BLaER1 treated with 17β-estradiol and CSF1 and Interleukin-3, amounts not matched to agents 10 nM and 100 nM (cell line): ENCODE measurements at regions not wholly inside any gene's neighbourhood (a gene's known extent, or its start where the extent isn't known, plus 50 kb on each side); places are given as distances from the start of the nearest gene placed in this dataset.

Experiments
- H3K27ac ChIP-seq, 11 experiments: shearing (Covaris generic); formaldehyde crosslinking; 2 replicates each; pipeline ENCODE4 v1.8.1; 2022
- H3K27me3 ChIP-seq, 11 experiments: shearing (Covaris generic); formaldehyde crosslinking; 2 replicates each; pipeline ENCODE4 v1.8.1; 2022
- H3K36me3 ChIP-seq, 11 experiments: shearing (Covaris generic); formaldehyde crosslinking; 2 replicates each; pipeline ENCODE4 v1.8.1; 2022
- H3K4me1 ChIP-seq, 10 experiments: shearing (Covaris generic); formaldehyde crosslinking; 2 replicates each; pipeline ENCODE4 v1.8.1; 2022
- H3K4me2 ChIP-seq, 11 experiments: shearing (Covaris generic); formaldehyde crosslinking; 2 replicates each; pipeline ENCODE4 v1.8.1; 2022
- H3K4me3 ChIP-seq, 10 experiments: shearing (Covaris generic); formaldehyde crosslinking; 2 replicates each; pipeline ENCODE4 v1.8.1; 2022
- H3K9ac ChIP-seq, 11 experiments: shearing (Covaris generic); formaldehyde crosslinking; 2 replicates each; pipeline ENCODE4 v1.8.1; 2022
- H3K9me3 ChIP-seq, 11 experiments: shearing (Covaris generic); formaldehyde crosslinking; replicated peaks in 1 of 11; 2 replicates each; pipeline ENCODE4 v1.8.1; 2022
- H4K20me1 ChIP-seq, 11 experiments: shearing (Covaris generic); formaldehyde crosslinking; 2 replicates each; pipeline ENCODE4 v1.8.1; 2022
- Cebpa-rat ChIP-seq, 11 experiments: shearing (Covaris generic); IDR thresholded peaks; 2 replicates each; pipeline ENCODE4 v1.8.1; 2022

DNA sequence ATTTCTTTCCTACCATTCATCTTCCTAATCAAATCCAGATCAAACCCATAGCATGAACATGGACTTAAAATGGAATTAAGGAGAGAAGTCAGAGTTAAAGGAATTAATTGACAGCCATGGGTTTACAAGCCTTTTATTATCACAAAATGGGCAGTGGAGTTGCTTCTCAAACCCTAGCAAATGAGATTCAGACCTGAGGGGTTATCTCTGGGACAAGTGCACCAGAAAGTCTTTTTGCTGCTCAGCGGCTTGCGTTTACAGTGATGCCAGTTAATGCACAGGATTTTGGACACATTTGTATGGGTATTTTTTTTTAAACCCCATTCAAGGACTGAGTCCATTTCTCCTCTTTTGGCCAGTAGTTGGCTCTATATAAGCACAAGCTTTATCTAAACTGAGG lies 503.0 kb downstream of the EFNB2 start:
- no peak overlapping the region for H3K4me2 ChIP-seq

DNA sequence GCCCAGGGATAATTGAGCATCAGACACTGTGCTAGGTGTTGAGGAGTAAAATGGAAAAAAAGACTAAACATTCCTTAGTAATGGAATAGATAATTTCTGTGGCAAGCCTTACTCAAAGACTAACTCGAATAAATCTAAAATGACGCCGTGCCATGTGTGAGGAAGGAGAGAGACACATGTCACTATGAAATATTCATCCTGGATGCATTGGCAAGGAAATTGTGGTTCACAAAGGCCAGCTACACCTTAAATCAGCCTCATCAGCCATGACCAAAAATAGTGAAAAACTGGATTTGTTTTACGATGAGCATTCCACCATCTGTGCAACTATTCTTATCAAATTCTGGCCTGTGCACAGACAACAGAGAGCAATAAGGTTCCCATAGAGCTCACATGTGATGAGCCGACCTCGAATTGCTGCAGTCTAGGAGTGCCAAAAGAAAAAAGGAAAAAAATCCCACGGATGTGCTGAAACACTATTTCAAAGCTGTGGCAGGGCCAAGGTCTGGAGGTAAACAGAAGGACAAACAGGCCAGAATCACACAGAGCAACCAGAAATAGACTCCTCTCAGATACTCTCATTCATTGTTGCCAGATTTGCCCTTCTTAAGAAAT lies 505.7 kb downstream of the EFNB2 start:
- no peaks in the 10 kb centered on the region for H3K9me3 ChIP-seq
- no peaks in the 10 kb centered on the region for H4K20me1 ChIP-seq
- no peak overlapping the region for H3K27ac ChIP-seq
- no peak overlapping the region for H3K4me3 ChIP-seq
- no peak overlapping the region for H3K9ac ChIP-seq
- no peak for TF ChIP-seq Cebpa-rat (IDR thresholded peaks at IDR 0.05)
- H3K4me1 ChIP-seq = no peaks in the 10 kb centered on the region
- H3K27me3 ChIP-seq = no peaks in the 10 kb centered on the region
- no peak overlapping the region for H3K4me2 ChIP-seq
- no peaks in the 10 kb centered on the region for H3K36me3 ChIP-seq

More for the DNA sequence above, 503.0 kb downstream of the EFNB2 start:
- no peaks in the 10 kb centered on the region for H3K27me3 ChIP-seq
- no peak overlapping the region for H3K9ac ChIP-seq
- no peaks in the 10 kb centered on the region for H3K9me3 ChIP-seq
- no peaks in the 10 kb centered on the region for H4K20me1 ChIP-seq
- H3K4me1 ChIP-seq = no peaks in the 10 kb centered on the region
- H3K27ac ChIP-seq = no peak overlapping the region
- no peaks in the 10 kb centered on the region for H3K36me3 ChIP-seq
- no peak overlapping the region for H3K4me3 ChIP-seq
- no peak for TF ChIP-seq Cebpa-rat (IDR thresholded peaks at IDR 0.05)

DNA sequence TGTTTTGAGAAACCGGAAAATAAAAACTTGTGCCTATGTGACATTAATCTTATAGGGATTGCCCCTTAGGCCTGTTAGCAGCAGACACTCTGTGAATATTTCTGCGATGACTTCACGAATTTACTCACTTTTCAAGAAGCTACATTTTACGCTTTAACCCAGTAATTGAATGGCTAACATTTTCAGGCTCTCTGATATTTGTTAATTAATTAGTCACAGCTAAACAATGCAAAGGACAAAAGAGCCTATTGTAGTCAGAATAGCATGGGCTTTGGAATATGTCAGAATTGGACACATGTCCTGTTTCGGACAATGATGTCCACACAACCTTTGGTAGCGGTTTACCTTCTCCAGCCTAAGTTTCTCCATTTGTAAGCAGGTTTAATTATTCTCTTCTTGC lies 506.6 kb downstream of the EFNB2 start:
- no peaks in the 10 kb centered on the region for H3K27me3 ChIP-seq
- TF ChIP-seq Cebpa-rat (IDR thresholded peaks at IDR 0.05) = no peak
- H3K4me2 ChIP-seq = no peak overlapping the region
- H3K4me1 ChIP-seq = no peaks in the 10 kb centered on the region
- no peaks in the 10 kb centered on the region for H3K36me3 ChIP-seq
- no peak overlapping the region; a peak in 1 of 22 replicates for H3K27ac ChIP-seq
- no peaks in the 10 kb centered on the region for H4K20me1 ChIP-seq
- H3K9ac ChIP-seq = no peak overlapping the region
- no peak overlapping the region for H3K4me3 ChIP-seq
- H3K9me3 ChIP-seq = no peaks in the 10 kb centered on the region

DNA sequence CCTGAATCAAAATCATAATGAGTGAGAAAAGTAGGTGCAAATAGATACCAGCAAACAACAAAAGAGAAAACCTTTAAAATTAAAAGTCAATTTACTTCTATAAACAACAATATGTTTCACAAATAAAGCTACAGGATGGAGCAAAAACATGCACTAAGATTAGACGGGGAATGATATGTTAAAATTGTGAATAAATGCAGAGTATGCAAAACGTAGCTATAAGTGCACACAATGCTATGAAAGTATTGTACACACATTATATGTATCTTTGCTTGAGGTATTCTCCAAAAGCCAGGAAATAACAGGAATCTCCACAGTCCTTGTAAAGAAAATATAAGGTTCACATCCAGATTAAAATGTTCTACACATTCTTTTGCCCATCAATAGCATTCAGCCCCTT lies 523.9 kb downstream of the EFNB2 start:
- no peak overlapping the region for H3K4me3 ChIP-seq
- H3K4me1 ChIP-seq = no peaks in the 10 kb centered on the region
- H3K9ac ChIP-seq = no peak overlapping the region
- no peak for TF ChIP-seq Cebpa-rat (IDR thresholded peaks at IDR 0.05)
- no peaks in the 10 kb centered on the region for H4K20me1 ChIP-seq
- no peaks in the 10 kb centered on the region for H3K9me3 ChIP-seq
- no peaks in the 10 kb centered on the region for H3K36me3 ChIP-seq
- no peak overlapping the region for H3K4me2 ChIP-seq
- no peaks in the 10 kb centered on the region for H3K27me3 ChIP-seq
- no peak overlapping the region for H3K27ac ChIP-seq

DNA sequence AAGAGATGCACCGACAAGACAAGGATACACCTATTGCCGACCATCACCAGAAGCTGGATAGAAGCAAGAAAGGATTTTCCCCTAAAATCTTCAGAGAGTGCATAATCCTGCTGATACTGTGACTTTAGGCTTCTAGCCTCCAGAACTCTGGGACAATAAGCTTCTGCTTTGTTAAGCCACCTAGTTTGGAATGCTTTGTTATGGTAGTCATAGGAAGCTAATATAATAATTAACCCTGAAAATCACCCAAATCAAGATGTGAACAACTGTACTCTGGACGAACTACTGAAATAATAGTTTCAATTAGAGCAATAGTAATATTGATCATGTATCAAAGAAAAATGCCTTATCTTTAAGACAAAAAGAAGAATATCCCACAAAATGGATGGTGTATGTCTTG lies 524.6 kb downstream of the EFNB2 start:
- Histone ChIP-seq H3K27me3 (no peaks in the 10 kb centered on the region), H3K4me1 (no peaks in the 10 kb centered on the region), H3K9ac (no peak overlapping the region), H3K36me3 (no peaks in the 10 kb centered on the region), H3K9me3 (no peaks in the 10 kb centered on the region), H4K20me1 (no peaks in the 10 kb centered on the region), H3K4me3 (no peak overlapping the region), H3K27ac (no peak overlapping the region), H3K4me2 (no peak overlapping the region)
- TF ChIP-seq Cebpa-rat (IDR thresholded peaks at IDR 0.05) = no peak

DNA sequence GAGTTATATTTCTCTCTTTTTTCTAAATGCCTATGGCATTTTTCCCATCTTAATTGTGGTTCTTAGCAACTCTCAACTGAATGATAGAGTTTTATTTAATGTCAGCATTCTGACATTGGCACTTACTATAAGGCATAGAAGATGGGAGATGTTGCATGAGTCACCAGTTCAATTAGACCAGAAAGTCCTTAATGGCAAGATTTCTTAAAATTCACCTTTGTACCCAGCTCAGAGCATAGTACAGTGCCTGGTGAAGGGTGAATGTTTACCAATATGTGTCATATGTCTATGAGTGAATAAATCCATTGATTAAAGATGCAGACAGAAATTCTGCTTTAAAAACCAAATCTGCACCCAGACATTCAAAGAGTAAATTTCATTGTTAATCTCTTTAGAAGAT lies 526.9 kb downstream of the EFNB2 start:
- no peak for TF ChIP-seq Cebpa-rat (IDR thresholded peaks at IDR 0.05)
- Histone ChIP-seq H3K9me3 (no peaks in the 10 kb centered on the region), H4K20me1 (no peaks in the 10 kb centered on the region), H3K4me1 (no peaks in the 10 kb centered on the region), H3K4me3 (no peak overlapping the region), H3K36me3 (no peaks in the 10 kb centered on the region), H3K27me3 (no peaks in the 10 kb centered on the region), H3K4me2 (no peak overlapping the region), H3K27ac (no peak overlapping the region), H3K9ac (no peak overlapping the region)

DNA sequence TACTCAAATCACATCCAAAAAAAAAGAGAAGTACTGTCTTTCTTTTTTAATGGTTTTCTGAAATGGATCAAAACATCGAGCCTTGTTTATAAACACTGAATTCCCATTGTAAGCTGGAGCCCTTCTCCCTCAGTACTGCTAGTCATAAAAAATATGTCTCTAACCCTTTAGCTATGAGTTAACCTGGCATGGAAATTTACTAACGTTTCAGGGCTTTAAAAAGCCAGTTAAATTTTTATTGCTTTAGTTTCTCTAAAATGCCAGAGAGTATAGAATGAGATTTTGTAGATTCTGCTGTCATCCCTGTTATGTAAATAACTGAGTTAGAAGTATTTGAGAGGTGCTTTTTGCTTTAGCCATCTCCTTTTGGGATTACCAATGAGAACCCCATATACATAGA lies 528.3 kb downstream of the EFNB2 start:
- no peaks in the 10 kb centered on the region for H4K20me1 ChIP-seq
- TF ChIP-seq Cebpa-rat (IDR thresholded peaks at IDR 0.05) = no peak
- H3K36me3 ChIP-seq = no peaks in the 10 kb centered on the region
- no peak overlapping the region for H3K4me3 ChIP-seq
- no peak overlapping the region for H3K9ac ChIP-seq
- no peak overlapping the region for H3K4me2 ChIP-seq
- no peaks in the 10 kb centered on the region for H3K4me1 ChIP-seq
- H3K27me3 ChIP-seq = no peaks in the 10 kb centered on the region
- H3K27ac ChIP-seq = no peak overlapping the region
- no peaks in the 10 kb centered on the region for H3K9me3 ChIP-seq

DNA sequence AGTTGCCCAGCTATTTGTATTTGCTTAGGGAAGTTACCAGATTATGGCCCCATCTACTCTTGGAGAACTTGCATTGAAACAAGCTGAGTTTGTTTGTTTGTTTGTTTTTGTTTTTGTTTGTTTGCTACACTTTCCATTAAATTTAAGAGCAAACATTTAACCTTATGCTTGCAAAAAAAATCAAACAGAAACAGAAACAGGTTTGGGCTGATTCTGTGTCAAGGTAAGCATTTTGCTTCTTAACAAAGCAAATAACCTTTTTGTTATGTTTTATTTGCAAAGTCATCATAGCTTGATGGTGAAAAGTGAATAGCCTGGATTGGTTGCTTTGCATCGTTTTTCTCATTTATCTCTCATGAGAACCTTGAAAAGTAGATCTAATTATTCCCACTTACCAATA lies 531.8 kb downstream of the EFNB2 start:
- no peaks in the 10 kb centered on the region for H4K20me1 ChIP-seq
- TF ChIP-seq Cebpa-rat (IDR thresholded peaks at IDR 0.05) = no peak
- H3K36me3 ChIP-seq = no peaks in the 10 kb centered on the region
- H3K9me3 ChIP-seq = no peaks in the 10 kb centered on the region; a peak in 1 of 22 replicates
- no peak overlapping the region for H3K27ac ChIP-seq
- H3K4me2 ChIP-seq = no peak overlapping the region
- H3K27me3 ChIP-seq = no peaks in the 10 kb centered on the region
- H3K4me3 ChIP-seq = no peak overlapping the region
- H3K9ac ChIP-seq = no peak overlapping the region
- H3K4me1 ChIP-seq = no peaks in the 10 kb centered on the region

DNA sequence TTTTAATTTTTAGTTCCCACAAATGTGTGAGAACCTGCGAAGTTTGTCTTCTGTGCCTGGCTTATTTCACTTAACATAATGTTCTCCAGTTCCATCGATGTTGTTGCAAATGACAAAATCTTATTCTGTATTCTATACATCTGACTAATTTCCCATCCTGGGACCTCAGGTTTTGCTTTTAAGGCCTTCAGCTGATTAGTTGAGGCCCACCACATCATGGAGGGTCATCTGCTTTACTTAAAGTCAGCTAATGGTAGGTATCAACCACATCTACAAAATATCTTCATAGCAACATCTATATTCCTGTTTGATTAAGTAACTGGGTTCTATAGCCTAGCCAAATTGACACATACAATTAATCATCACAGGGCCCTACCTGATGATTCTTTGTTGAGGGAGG lies 534.0 kb downstream of the EFNB2 start:
- Histone ChIP-seq H3K4me2 (no peak overlapping the region), H3K9me3 (no peaks in the 10 kb centered on the region; a peak in 2 of 22 replicates), H3K27me3 (no peaks in the 10 kb centered on the region), H3K27ac (no peak overlapping the region), H3K4me1 (no peaks in the 10 kb centered on the region), H3K4me3 (no peak overlapping the region), H3K36me3 (no peaks in the 10 kb centered on the region), H4K20me1 (no peaks in the 10 kb centered on the region), H3K9ac (no peak overlapping the region)
- TF ChIP-seq Cebpa-rat (IDR thresholded peaks at IDR 0.05) = no peak

DNA sequence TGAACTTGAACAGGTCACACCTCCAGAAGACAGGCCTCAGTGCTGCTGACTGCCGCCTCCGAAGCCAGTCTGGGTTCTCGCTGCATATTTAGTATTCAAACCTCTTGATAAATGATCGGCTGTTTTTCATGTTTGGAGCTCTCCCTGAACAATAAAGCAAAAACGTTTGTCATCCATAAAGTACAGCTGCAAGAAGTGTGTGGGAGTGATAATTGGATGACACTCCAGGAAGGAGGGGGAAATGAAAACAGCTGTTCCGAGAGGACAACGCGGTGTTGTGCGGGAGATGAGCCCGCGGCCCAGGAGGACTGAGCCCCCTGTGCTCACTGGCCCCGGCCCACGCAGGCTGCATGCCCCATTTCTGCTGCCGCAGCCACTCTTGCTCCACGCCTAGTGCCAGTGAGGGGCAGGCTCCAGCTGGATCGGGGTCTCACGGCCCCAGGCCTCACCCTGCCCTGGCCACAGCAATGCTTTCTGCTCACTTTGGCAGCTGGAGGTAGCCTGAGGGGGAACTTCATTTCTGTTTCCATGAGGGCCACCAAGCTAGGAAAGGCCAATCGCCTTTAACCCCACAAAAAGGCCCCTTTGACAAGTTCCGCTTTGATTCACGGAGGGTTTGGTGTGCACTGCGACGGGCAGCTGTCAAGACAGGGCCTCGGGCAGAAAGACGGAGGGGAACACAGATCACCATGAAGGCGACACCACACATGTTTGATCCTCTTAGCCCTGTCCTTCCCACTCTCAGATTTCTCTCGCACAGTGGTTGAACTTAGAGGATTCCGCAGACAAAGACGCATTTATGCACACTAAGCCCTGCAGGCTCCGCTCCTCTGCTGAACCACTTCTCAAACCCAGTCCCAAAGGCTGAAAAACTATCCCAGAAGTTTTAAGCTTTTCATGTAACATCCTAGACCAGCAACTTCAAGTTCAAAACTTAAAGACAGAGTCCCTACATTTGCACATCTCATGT lies 537.6 kb downstream of the EFNB2 start:
- no peaks in the 10 kb centered on the region for H3K4me1 ChIP-seq
- no peaks in the 10 kb centered on the region for H3K36me3 ChIP-seq
- H3K27ac ChIP-seq = no peak overlapping the region
- H4K20me1 ChIP-seq = no peaks in the 10 kb centered on the region
- H3K9ac ChIP-seq = no peak overlapping the region
- H3K4me2 ChIP-seq = no peak overlapping the region
- no peaks in the 10 kb centered on the region; a peak in 2 of 22 replicates for H3K9me3 ChIP-seq
- H3K4me3 ChIP-seq = no peak overlapping the region
- no peaks in the 10 kb centered on the region for H3K27me3 ChIP-seq
- TF ChIP-seq Cebpa-rat (IDR thresholded peaks at IDR 0.05) = no peak
